Spinal cord (tissue), 9 donors: ENCODE measurements at regions not wholly inside any gene's neighbourhood (a gene's known extent, or its start where the extent isn't known, plus 50 kb on each side); places are given as distances from the start of the nearest gene placed in this dataset.

Experiments
- DNase-seq, 6 donors: peaks; one replicate each; pipeline versions ENCODE4 v3.0.0 to v3.0.0-alpha.2; 2013 to 2015; ENCODE audit warnings: low spot score in 6 of 6, low read depth in 4 of 6
- H3K27ac ChIP-seq: one replicate; pipeline ENCODE4 v1.5.1; 2013; ENCODE audit warnings: low read depth, low read length, control low read depth
- H3K27me3 ChIP-seq: one replicate; pipeline ENCODE4 v1.6.1; 2013; ENCODE audit warnings: low read length; ENCODE audit not compliant: control insufficient read depth, insufficient read depth
- H3K36me3 ChIP-seq: one replicate; pipeline ENCODE4 v1.6.1; 2013; ENCODE audit warnings: low read length; ENCODE audit not compliant: control insufficient read depth, insufficient read depth
- H3K4me1 ChIP-seq: one replicate; pipeline ENCODE4 v1.6.1; 2013; ENCODE audit warnings: low read length; ENCODE audit not compliant: control insufficient read depth, insufficient read depth
- H3K4me3 ChIP-seq: one replicate; pipeline ENCODE4 v1.5.1; 2013; ENCODE audit warnings: low read depth, low read length, control low read depth
- H3K9me3 ChIP-seq: one replicate; pipeline ENCODE4 v1.6.1; 2013; ENCODE audit warnings: low read length; ENCODE audit not compliant: control insufficient read depth, insufficient read depth
- WGBS: methylation state at CpG from one replicate; pipeline ENCODE4 v1.1.5; 2013; ENCODE audit warnings: missing lambda C conversion rate; ENCODE audit not compliant: insufficient coverage; 5-methylcytosine and 5-hydroxymethylcytosine counted together
- donor health status: healthy.

GRCh38 chr4:175871774-175872405 lies 59.8 kb upstream of the GPM6A start:
- Histone ChIP-seq H3K9me3 (no peaks in the 10 kb centered on the region), H3K4me3 (no peak overlapping the region), H3K4me1 (no peaks in the 10 kb centered on the region), H3K27me3 (no peaks in the 10 kb centered on the region), H3K36me3 (no peaks in the 10 kb centered on the region), H3K27ac (no peak overlapping the region)
- 100% methylated on average over 1 of the region's 2 CpGs for WGBS
- peak in 2 of 6 donors; percentile 12 to 39 for DNase-seq

- H3K27ac ChIP-seq, result no peak overlapping the region
- no peaks in the 10 kb centered on the region for H3K4me1 ChIP-seq
- WGBS, result 82% methylated on average over 1 of the region's 1 CpG
- H3K36me3 ChIP-seq, result no peaks in the 10 kb centered on the region
- H3K27me3 ChIP-seq, result no peaks in the 10 kb centered on the region
- DNase-seq, result no peak
- peaks cover 1% of the 10 kb centered on the region for H3K9me3 ChIP-seq
- H3K4me3 ChIP-seq, result no peak overlapping the region
These were observed 61.6 kb upstream of the GPM6A start for GRCh38 chr4:175873707-175874106.

DNA sequence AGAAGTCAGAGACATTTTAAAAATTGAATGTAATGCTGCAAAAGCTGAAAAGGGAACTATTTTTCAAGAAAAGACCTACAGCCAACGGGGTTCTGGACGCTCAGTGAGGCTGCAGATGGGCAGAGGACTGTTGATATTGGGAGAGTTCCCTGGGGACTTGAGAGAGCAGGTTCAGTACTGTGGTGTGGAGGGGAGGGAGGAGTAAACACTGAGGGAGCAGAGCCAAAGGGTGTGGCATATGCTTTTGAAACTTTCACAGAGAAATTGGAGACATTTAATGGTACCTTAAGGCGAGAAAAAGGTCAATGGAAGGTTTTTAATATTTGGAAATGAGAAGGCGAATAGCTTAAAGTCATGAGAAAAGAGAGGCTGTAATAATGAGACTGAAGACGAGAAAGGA lies 62.2 kb upstream of the GPM6A start:
- H3K9me3 ChIP-seq, result peaks cover 1% of the 10 kb centered on the region
- H3K27me3 ChIP-seq, result no peaks in the 10 kb centered on the region
- no peaks in the 10 kb centered on the region for H3K4me1 ChIP-seq
- no peaks in the 10 kb centered on the region for H3K36me3 ChIP-seq
- no peak overlapping the region for H3K27ac ChIP-seq
- H3K4me3 ChIP-seq, result no peak overlapping the region
- 84% methylated on average over 5 of the region's 5 CpGs for WGBS
- no peak for DNase-seq

DNA sequence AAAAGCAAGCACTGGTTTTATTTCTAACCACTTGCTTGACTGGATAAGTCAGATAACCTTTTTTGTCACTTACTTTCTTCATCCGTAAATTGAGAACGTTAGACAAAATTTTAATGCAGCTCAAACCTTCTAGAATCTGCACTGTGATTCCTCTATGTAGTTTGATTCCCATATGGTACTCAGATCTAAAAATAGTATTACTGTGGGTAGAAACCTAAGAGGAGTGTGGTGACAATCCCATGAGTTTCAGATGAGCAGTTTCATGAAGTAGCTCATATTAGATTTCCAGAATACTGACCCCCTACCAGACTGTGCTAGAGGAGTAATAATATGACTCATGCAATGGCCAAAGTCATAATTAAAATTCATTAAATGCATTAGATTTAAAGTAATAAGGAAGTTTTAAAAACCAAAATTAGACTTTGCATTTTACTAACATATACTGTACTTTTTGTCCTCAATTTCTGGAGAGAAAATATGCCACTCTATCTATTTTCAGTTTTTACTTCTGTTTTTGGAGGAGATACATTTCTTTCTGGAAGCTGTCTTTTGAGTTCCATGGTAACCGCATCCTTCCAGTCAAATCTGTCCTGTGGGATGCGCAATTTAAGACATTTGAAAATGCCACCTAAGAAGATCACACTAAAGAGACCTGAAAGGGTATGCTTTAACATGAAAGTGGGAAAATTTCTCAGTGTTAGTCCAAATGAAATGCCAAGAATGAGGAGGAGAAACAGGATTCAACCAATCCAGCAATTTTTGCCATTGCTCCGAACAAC lies 64.1 kb upstream of the GPM6A start:
- H3K4me1 ChIP-seq, result no peaks in the 10 kb centered on the region
- no peak overlapping the region for H3K27ac ChIP-seq
- H3K27me3 ChIP-seq, result no peaks in the 10 kb centered on the region
- H3K36me3 ChIP-seq, result no peaks in the 10 kb centered on the region
- no peak overlapping the region for H3K4me3 ChIP-seq
- H3K9me3 ChIP-seq, result peaks cover 1% of the 10 kb centered on the region
- no CpG with 5 or more reads among the region's 5 CpGs for WGBS
- DNase-seq, result peak in 1 of 6 donors; percentile 60

DNA sequence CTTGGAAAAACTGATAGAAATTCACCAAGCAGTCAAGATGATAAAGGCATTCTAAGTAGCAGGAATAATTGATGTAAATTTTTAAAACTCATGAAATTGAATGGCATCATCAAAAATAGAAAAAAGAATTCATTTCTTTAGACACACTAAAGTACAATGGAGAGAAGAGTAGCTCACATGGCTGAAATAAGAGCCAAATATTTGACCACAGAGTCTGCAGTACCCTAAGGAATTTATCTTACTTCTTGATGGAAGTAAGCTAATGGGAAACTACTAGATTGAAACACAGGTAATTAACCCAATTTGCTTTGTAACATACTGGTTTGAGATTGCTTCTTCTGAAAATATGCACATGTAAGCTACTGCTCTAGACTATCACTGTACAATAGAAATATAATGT lies 70.8 kb upstream of the GPM6A start:
- no peaks in the 10 kb centered on the region for H3K4me1 ChIP-seq
- no peak for DNase-seq
- H3K27me3 ChIP-seq, result no peaks in the 10 kb centered on the region
- no peak overlapping the region for H3K4me3 ChIP-seq
- H3K9me3 ChIP-seq, result peaks cover 2% of the 10 kb centered on the region
- H3K36me3 ChIP-seq, result no peaks in the 10 kb centered on the region
- H3K27ac ChIP-seq, result no peak overlapping the region

DNA sequence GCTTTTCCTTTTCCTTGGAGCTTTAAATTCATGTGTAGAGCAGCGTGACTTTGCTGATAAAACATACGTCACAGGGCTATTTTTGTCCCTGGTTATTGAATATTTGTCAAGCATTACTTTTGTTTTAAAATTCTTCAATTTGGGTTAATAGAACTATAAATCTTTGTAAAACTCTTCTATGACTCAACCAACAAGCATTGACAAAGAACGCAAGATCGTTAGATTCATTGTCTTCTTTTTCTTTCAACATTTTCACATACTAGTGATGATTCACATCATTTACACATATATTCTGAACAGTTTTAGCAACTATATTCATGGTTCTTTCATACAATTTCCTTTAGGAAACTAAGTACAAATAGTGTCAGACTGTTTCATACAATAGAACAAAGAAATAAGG lies 72.0 kb upstream of the GPM6A start:
- Histone ChIP-seq H3K4me1 (no peaks in the 10 kb centered on the region), H3K36me3 (no peaks in the 10 kb centered on the region), H3K9me3 (peaks cover 2% of the 10 kb centered on the region), H3K4me3 (no peak overlapping the region), H3K27me3 (no peaks in the 10 kb centered on the region), H3K27ac (no peak overlapping the region)
- DNase-seq, result no peak
- WGBS, result no CpG with 5 or more reads among the region's 4 CpGs

GRCh38 chr4:175891231-175891630 lies 79.2 kb upstream of the GPM6A start:
- Histone ChIP-seq H3K27ac (no peak overlapping the region), H3K4me1 (no peaks in the 10 kb centered on the region), H3K9me3 (peaks cover 2% of the 10 kb centered on the region), H3K4me3 (no peak overlapping the region), H3K36me3 (no peaks in the 10 kb centered on the region), H3K27me3 (no peaks in the 10 kb centered on the region)
- DNase-seq, result no peak
- WGBS, result no CpG with 5 or more reads among the region's 4 CpGs

DNA sequence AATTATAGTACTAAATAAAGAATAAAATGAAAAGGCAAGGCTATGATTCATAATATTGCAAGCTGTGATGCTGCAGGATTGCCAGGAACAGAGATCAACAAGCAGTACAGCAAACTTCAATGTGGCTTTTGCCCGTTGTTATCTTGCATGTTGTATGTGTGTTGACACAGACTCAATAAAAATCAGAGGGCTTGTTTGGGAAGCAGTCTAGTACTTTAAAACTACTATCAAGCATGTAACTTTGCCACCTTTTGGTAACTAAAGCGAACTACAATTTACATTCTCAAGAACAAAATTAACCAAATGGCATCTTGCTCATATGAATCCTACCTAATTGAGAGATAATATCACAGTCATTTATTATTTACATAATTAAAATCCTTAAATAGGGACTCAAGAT lies 79.8 kb upstream of the GPM6A start:
- Histone ChIP-seq H3K27ac (no peak overlapping the region), H3K9me3 (peaks cover 2% of the 10 kb centered on the region), H3K4me3 (no peak overlapping the region), H3K4me1 (no peaks in the 10 kb centered on the region), H3K36me3 (no peaks in the 10 kb centered on the region), H3K27me3 (no peaks in the 10 kb centered on the region)
- no CpG with 5 or more reads among the region's 2 CpGs for WGBS
- peak in 3 of 6 donors; percentile 17 to 90 (median 87) for DNase-seq

- Histone ChIP-seq H3K4me1 (no peaks in the 10 kb centered on the region), H3K27ac (no peak overlapping the region), H3K27me3 (no peaks in the 10 kb centered on the region), H3K36me3 (no peaks in the 10 kb centered on the region), H3K4me3 (no peak overlapping the region), H3K9me3 (no peaks in the 10 kb centered on the region)
- 11% methylated on average over 1 of the region's 2 CpGs for WGBS
- DNase-seq, result peak in 2 of 6 donors; percentile 36 to 77
These were observed 93.9 kb upstream of the GPM6A start for GRCh38 chr4:175905925-175906324.

DNA sequence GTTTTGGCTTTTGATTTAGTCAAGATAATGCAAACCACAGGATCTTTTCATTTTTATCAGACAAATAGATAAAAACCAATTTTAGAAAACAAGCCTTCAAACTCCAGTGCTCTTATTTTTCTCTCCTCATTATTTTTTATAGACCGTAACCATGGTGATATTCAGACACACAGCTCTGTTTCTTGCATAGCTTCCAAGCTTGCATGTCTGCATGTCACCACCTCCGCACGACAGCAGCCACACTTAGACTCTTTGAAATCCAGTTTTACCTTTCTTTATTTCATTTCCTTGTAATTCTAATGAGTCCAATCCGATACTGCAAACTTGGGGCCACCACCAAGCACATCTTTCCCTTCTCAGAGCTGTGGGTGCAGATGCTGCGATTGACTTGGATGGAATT lies 94.3 kb upstream of the GPM6A start:
- whole genome bisulfite sequencing, result 62% methylated on average over 3 of the region's 5 CpGs
- Histone ChIP-seq H3K9me3 (no peaks in the 10 kb centered on the region), H3K36me3 (no peaks in the 10 kb centered on the region), H3K4me1 (no peaks in the 10 kb centered on the region), H3K27me3 (no peaks in the 10 kb centered on the region), H3K27ac (no peak overlapping the region), H3K4me3 (no peak overlapping the region)
- peak in 2 of 6 donors; percentile 65 to 77 for DNase-seq
